ENCODE measurements at regions not wholly inside any gene's neighbourhood (a gene's known extent, or its start where the extent isn't known, plus 50 kb on each side); places are given as distances from the start of the nearest gene placed in this dataset.
A peak's percentile ranks its signal among the peaks of the same experiment; 100 is the strongest.

DNA sequence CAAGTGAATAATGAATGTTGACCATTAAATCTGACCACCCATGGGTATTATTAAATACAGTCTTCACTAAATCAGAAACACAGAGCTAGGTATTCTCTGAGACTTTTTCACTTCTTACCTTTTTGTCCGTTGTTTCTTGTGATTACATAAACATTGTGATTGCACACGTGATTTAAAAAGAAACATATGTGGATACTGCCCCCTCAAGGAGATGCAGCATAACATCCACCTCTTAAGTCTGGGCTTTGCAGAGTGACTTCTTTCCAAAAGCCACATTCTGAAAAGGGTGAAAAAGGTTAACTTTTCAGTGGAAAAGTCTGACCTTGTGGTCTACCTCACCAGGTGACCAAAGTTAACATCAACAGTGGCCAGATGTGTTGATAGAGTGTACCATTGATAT is 185.5 kb upstream of the FAR2 start:
- peak; percentile 42 for DNase-seq
- H3K27ac ChIP-seq (ENCODE audit: low read length), result no peak overlapping the region
- no CpG with 5 or more reads among the region's 2 CpGs for WGBS (ENCODE audit: insufficient coverage)
- no peaks in the 10 kb centered on the region for H3K36me3 ChIP-seq (ENCODE audit: control insufficient read depth, insufficient read depth, low read length)
- peaks cover 6% of the 10 kb centered on the region for H3K4me1 ChIP-seq (ENCODE audit: control insufficient read depth, insufficient read depth, low read length)
- no peak overlapping the region for H3K4me3 ChIP-seq (ENCODE audit: low read length)
- no peaks in the 10 kb centered on the region for H3K27me3 ChIP-seq (ENCODE audit: control insufficient read depth, insufficient read depth, low read length)
- H3K9me3 ChIP-seq (replicated peaks; ENCODE audit: control insufficient read depth, low read depth, low read length), result no peaks in the 10 kb centered on the region

DNA sequence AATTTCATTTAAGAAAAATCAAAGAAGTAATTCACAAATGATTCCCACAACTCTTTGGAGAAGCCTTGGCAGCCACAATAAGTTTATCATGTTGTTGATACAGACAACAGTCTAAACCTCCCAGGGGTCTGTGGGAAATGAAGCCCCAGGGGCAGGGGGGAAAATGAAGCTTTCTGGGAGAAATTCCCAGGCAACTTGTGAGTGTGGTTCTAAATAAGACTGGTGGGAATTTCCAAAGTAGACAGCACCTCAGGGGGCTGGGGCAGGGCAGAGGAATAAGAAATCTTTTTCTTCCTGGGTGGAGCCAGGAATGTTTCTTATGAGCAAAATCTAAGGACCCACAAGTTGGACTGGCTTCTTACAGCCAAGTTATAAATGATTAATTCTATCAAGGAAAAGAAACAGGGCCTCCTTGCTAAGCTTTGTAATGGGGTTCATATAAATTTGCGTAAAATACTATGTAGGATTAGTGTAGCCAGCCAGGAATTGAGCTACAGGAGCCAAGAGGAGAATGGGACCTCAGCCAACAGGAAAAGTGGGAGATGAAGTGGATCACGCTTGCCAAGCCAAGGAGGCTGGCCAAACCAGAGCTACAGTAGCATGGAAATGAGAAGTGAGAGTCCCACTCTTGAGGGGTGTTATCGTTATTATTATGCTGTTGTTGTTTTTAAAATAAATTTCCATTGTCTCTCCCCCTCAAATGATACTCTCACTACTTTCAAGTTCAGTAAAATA is 182.9 kb upstream of the FAR2 start:
- Histone ChIP-seq H3K27ac (ENCODE audit: low read length) (peak overlapping the region; percentile 35), H3K27me3 (ENCODE audit: control insufficient read depth, insufficient read depth, low read length) (no peaks in the 10 kb centered on the region), H3K9me3 (replicated peaks; ENCODE audit: control insufficient read depth, low read depth, low read length) (no peaks in the 10 kb centered on the region), H3K4me1 (ENCODE audit: control insufficient read depth, insufficient read depth, low read length) (peaks cover 6% of the 10 kb centered on the region), H3K36me3 (ENCODE audit: control insufficient read depth, insufficient read depth, low read length) (no peaks in the 10 kb centered on the region), H3K4me3 (ENCODE audit: low read length) (no peak overlapping the region)
- DNase-seq, result peak; percentile 87
- WGBS (ENCODE audit: insufficient coverage), result 0% methylated on average over 1 of the region's 3 CpGs

DNA sequence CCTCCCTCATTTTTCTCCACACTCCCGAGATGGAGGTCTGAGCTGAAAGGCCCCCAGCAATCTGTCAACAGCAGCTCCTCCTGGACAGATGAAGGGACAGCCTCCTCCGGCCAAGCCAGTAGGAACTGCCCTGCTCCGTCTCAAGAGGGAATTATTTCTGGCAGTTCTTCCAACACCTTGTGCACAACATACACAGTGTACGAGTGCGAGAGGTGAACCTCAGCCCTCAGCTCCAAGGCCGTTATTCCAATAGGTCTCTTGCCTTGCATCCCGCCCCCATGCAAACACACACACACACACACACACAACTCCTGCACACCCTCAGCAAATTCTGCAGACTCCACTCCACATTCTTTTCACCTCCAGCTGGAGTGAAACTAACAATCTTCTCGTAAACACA is 181.7 kb upstream of the FAR2 start:
- H3K27ac ChIP-seq (ENCODE audit: low read length), result no peak overlapping the region
- H3K4me3 ChIP-seq (ENCODE audit: low read length), result no peak overlapping the region
- H3K27me3 ChIP-seq (ENCODE audit: control insufficient read depth, insufficient read depth, low read length), result no peaks in the 10 kb centered on the region
- peaks cover 6% of the 10 kb centered on the region for H3K4me1 ChIP-seq (ENCODE audit: control insufficient read depth, insufficient read depth, low read length)
- no peak for DNase-seq
- 76% methylated on average over 7 of the region's 8 CpGs for WGBS (ENCODE audit: insufficient coverage)
- no peaks in the 10 kb centered on the region for H3K9me3 ChIP-seq (replicated peaks; ENCODE audit: control insufficient read depth, low read depth, low read length)
- no peaks in the 10 kb centered on the region for H3K36me3 ChIP-seq (ENCODE audit: control insufficient read depth, insufficient read depth, low read length)

DNA sequence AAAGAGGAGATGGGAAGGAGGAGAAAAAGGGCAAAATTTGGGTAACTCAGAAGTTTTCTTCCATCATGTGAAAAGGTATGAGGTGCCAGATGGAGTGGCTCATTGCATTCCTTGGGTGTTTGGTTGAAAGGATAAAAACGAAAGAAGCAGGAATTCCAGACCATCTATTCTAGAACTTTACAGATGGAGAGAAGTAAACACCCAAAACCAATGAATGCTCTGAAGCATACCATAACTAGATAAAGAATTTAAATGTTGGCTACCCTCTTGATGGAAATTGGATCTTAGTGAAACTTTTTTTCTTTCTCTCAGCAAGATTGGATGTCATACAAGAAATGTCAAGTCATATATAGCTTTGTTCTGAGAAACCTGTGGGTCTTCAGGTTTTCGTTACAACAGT is 175.6 kb upstream of the FAR2 start:
- 83% methylated on average over 1 of the region's 2 CpGs for WGBS (ENCODE audit: insufficient coverage)
- Histone ChIP-seq H3K9me3 (replicated peaks; ENCODE audit: control insufficient read depth, low read depth, low read length) (no peaks in the 10 kb centered on the region), H3K36me3 (ENCODE audit: control insufficient read depth, insufficient read depth, low read length) (no peaks in the 10 kb centered on the region), H3K4me3 (ENCODE audit: low read length) (no peak overlapping the region), H3K27me3 (ENCODE audit: control insufficient read depth, insufficient read depth, low read length) (no peaks in the 10 kb centered on the region), H3K4me1 (ENCODE audit: control insufficient read depth, insufficient read depth, low read length) (no peaks in the 10 kb centered on the region), H3K27ac (ENCODE audit: low read length) (no peak overlapping the region)
- no peak for DNase-seq

DNA sequence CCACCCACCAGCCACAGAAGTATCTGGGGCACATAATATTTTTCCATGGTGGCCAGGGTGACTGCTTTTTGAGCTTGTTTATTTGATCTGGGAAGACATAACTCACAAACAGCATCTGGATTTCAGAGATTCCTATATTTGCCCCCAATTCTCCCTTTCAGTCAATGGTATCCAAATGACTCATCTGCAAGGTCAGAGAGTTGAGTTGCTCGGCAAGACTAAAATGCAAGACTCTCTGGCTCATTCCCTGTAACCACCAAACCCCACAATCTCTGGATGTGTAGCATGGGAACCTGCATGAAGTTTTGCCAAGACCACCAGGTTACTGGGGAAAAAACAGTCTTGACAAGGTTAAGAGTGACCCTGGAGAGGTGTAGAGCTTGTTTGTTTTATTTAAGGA is 174.9 kb upstream of the FAR2 start:
- H3K36me3 ChIP-seq (ENCODE audit: control insufficient read depth, insufficient read depth, low read length), result no peaks in the 10 kb centered on the region
- H3K4me1 ChIP-seq (ENCODE audit: control insufficient read depth, insufficient read depth, low read length), result no peaks in the 10 kb centered on the region
- no CpG with 5 or more reads among the region's 1 CpG for WGBS (ENCODE audit: insufficient coverage)

DNA sequence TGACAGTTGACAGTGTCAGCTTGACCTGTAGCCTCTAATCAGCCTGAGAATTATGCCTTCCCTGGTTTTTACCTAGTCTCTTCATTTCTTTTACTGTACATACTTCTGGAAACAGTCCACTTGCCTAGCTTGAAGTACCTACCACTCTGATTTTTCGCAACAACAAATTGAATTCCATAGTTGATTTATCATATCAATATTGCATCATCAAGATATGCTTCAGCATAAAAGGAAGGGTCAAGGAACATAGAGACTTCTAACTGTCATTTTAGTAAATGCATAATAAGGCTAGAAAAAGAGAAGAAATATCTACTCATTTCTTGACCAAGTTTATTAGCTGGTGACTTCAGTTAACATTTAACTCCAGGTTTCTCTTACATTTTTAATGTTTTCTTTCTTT is 174.2 kb upstream of the FAR2 start:
- Histone ChIP-seq H3K27ac (ENCODE audit: low read length) (no peak overlapping the region), H3K4me1 (ENCODE audit: control insufficient read depth, insufficient read depth, low read length) (no peaks in the 10 kb centered on the region), H3K27me3 (ENCODE audit: control insufficient read depth, insufficient read depth, low read length) (no peaks in the 10 kb centered on the region), H3K9me3 (replicated peaks; ENCODE audit: control insufficient read depth, low read depth, low read length) (no peaks in the 10 kb centered on the region), H3K36me3 (ENCODE audit: control insufficient read depth, insufficient read depth, low read length) (no peaks in the 10 kb centered on the region), H3K4me3 (ENCODE audit: low read length) (no peak overlapping the region)
- DNase-seq, result no peak
- no CpG with 5 or more reads among the region's 1 CpG for WGBS (ENCODE audit: insufficient coverage)

More for the DNA sequence above, 174.9 kb upstream of the FAR2 start:
- H3K9me3 ChIP-seq (replicated peaks; ENCODE audit: control insufficient read depth, low read depth, low read length), result no peaks in the 10 kb centered on the region
- H3K27me3 ChIP-seq (ENCODE audit: control insufficient read depth, insufficient read depth, low read length), result no peaks in the 10 kb centered on the region
- DNase-seq, result no peak
- no peak overlapping the region for H3K4me3 ChIP-seq (ENCODE audit: low read length)
- H3K27ac ChIP-seq (ENCODE audit: low read length), result no peak overlapping the region

DNA sequence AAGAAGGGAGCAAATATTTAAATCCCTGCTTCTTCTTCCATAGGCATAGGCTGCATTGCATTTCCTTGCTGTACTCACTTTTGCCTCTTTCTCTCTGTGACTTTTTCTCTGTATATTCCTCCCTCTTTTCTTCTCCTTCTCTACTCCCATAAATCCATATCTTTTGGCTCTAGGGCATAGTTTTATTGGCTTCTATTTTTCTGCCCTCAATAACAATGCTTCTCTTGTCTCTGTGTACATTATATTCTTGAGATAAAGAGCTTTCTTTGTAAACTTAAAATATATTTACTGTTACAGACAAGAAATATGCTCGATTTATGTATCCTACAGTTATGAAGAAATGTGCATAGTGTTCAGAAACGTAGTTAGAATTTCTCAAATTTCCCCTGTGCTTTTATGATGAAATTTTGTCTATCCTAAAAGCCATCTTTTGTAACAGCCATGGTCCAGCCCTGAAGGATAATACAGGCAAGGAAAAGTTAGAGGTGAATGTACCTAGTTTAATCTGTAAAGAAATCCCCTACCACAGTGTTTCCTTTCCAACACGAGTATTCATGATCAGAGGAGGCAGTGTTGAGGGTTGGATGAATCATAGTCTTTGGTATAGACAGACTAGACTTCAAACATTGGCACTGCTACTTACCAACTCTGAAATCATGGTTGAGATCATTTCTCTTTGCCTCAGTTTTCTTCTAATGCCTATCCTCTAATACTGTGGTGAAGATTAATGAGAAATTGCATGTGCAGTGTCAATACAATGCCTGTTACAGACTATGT is 173.3 kb upstream of the FAR2 start:
- no peaks in the 10 kb centered on the region for H3K36me3 ChIP-seq (ENCODE audit: control insufficient read depth, insufficient read depth, low read length)
- H3K9me3 ChIP-seq (replicated peaks; ENCODE audit: control insufficient read depth, low read depth, low read length), result no peaks in the 10 kb centered on the region
- H3K4me1 ChIP-seq (ENCODE audit: control insufficient read depth, insufficient read depth, low read length), result no peaks in the 10 kb centered on the region
- no peaks in the 10 kb centered on the region for H3K27me3 ChIP-seq (ENCODE audit: control insufficient read depth, insufficient read depth, low read length)
- H3K4me3 ChIP-seq (ENCODE audit: low read length), result no peak overlapping the region
- no peak overlapping the region for H3K27ac ChIP-seq (ENCODE audit: low read length)
- WGBS (ENCODE audit: insufficient coverage), result no CpG with 5 or more reads among the region's 3 CpGs
- DNase-seq, result no peak

DNA sequence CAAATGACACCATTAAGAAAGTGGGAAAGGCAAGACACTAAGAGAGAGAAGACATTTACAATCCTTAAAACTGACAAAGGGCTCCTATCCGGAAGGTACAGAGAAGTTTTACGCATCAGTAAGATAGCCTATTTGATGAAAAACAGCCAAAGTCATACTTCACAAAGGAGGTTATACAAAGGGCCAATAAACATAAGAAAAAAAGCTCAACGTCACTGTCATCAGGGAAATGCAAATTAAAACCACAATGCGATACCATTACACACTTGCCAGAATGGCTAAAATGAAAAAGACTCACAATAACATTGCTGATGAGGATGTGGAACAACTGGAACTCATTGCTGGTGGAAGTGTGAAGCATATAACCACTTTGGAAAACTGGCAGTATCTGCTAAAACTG is 168.6 kb upstream of the FAR2 start:
- H3K4me1 ChIP-seq (ENCODE audit: control insufficient read depth, insufficient read depth, low read length), result no peaks in the 10 kb centered on the region
- no peak overlapping the region for H3K27ac ChIP-seq (ENCODE audit: low read length)
- H3K4me3 ChIP-seq (ENCODE audit: low read length), result no peak overlapping the region
- H3K36me3 ChIP-seq (ENCODE audit: control insufficient read depth, insufficient read depth, low read length), result no peaks in the 10 kb centered on the region
- no peak for DNase-seq
- H3K27me3 ChIP-seq (ENCODE audit: control insufficient read depth, insufficient read depth, low read length), result no peaks in the 10 kb centered on the region
- no peaks in the 10 kb centered on the region for H3K9me3 ChIP-seq (replicated peaks; ENCODE audit: control insufficient read depth, low read depth, low read length)
- WGBS (ENCODE audit: insufficient coverage), result no CpG with 5 or more reads among the region's 4 CpGs

DNA sequence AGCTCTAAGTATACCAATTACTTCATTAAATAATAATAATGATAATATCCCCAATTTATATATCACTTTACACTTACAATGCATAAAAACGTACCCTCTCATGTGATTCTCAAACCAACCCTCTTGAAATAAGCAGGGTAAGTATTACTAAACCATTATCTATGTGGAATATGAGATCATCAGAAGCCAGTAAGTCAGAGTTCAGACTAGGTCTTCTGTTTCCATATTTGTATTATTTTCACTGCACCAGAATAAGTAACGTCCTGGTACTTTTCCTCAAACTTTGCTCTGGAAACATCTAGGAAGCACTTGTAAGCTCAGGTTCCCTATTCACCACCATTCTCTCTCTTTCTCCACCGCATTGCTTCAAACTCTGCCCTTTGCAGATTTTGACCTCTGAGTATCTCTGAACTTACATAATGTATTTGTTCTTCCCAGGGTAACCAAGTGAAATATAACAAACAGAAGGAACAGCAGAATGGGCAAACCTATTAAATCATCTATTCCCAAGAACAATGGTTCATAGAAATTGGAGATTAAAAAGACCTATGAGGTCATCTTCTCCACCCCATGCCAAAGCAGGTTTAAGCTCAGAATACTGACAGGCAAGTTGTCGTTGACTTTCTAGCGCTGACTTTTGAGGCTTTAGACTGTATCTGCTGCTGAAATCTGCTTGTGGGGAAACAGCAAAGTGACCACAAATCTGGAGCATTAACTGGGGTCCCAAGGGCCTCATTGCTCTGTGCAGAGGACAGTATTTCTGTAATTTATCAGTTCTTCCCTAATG is 161.3 kb upstream of the FAR2 start:
- H3K9me3 ChIP-seq (replicated peaks; ENCODE audit: control insufficient read depth, low read depth, low read length), result no peaks in the 10 kb centered on the region
- WGBS (ENCODE audit: insufficient coverage), result 56% methylated on average over 1 of the region's 5 CpGs
- H3K36me3 ChIP-seq (ENCODE audit: control insufficient read depth, insufficient read depth, low read length), result no peaks in the 10 kb centered on the region
- DNase-seq, result peak; percentile 40
- no peaks in the 10 kb centered on the region for H3K4me1 ChIP-seq (ENCODE audit: control insufficient read depth, insufficient read depth, low read length)
- H3K4me3 ChIP-seq (ENCODE audit: low read length), result no peak overlapping the region
- H3K27me3 ChIP-seq (ENCODE audit: control insufficient read depth, insufficient read depth, low read length), result no peaks in the 10 kb centered on the region
- H3K27ac ChIP-seq (ENCODE audit: low read length), result no peak overlapping the region

DNA sequence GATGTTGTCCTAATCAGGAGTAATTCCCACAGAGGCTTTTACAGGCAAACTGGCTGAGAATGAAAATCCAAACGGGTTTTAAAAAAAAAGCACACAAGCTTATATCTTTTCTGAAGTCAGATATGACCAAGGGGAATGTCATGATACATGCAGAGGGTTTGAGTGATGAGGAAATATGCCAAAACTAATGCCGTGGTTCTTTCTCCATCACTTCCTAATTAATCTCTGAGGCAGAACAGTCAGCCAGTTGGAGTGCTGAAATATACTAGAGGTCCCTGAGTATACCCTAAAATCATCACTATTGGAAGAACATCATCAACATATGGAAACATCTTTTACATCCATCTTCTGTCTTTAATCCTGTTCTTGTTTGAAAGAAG is 160.8 kb upstream of the FAR2 start:
- no peaks in the 10 kb centered on the region for H3K27me3 ChIP-seq (ENCODE audit: control insufficient read depth, insufficient read depth, low read length)
- no peaks in the 10 kb centered on the region for H3K4me1 ChIP-seq (ENCODE audit: control insufficient read depth, insufficient read depth, low read length)
- no peak overlapping the region for H3K4me3 ChIP-seq (ENCODE audit: low read length)
- H3K9me3 ChIP-seq (replicated peaks; ENCODE audit: control insufficient read depth, low read depth, low read length), result no peaks in the 10 kb centered on the region
- WGBS (ENCODE audit: insufficient coverage), result no CpG with 5 or more reads among the region's 2 CpGs
- peak; percentile 55 for DNase-seq
- H3K36me3 ChIP-seq (ENCODE audit: control insufficient read depth, insufficient read depth, low read length), result no peaks in the 10 kb centered on the region
- no peak overlapping the region for H3K27ac ChIP-seq (ENCODE audit: low read length)
